Activated T-cell treated with anti-CD3 and anti-CD28 coated beads, Interleukin-2, amount 50 U/mL, for 24 hours (primary cell): ENCODE measurements at regions not wholly inside any gene's neighbourhood (a gene's known extent, or its start where the extent isn't known, plus 50 kb on each side); places are given as distances from the start of the nearest gene placed in this dataset.
"Not testable (repeated sequence)": the region's sequence is repeated elsewhere in the genome, so short reads cannot be mapped to it uniquely, and the experiment has no call there.

Experiments used
- DNase-seq: peaks from one replicate; pipeline ENCODE4 v3.0.0-alpha.2; 2020
- H3K27ac Mint-ChIP-seq: 2 replicates; pipeline ENCODE4 v1.8.0; 2020; ENCODE audit warnings: mild to moderate bottlenecking, mixed read lengths
- H3K27me3 Mint-ChIP-seq: 2 replicates; pipeline ENCODE4 v1.8.0; 2020; ENCODE audit warnings: mixed read lengths
- H3K36me3 Mint-ChIP-seq: 2 replicates; pipeline ENCODE4 v1.8.0; 2020; ENCODE audit warnings: low read depth, mixed read lengths
- H3K4me1 Mint-ChIP-seq: 2 replicates; pipeline ENCODE4 v1.8.0; 2020; ENCODE audit warnings: low read depth, mixed read lengths
- H3K4me3 Mint-ChIP-seq: 2 replicates; pipeline ENCODE4 v1.8.0; 2020; ENCODE audit warnings: mild to moderate bottlenecking, moderate library complexity, mixed read lengths
- H3K9me3 Mint-ChIP-seq: 2 replicates; pipeline ENCODE4 v1.8.0; 2020; ENCODE audit warnings: mixed read lengths

GRCh38 chr6:105859457-105859856 is 226.7 kb upstream of the PRDM1 start:
- DNase-seq, result no peak
- Mint-ChIP-seq H3K27me3 (peaks cover 4% of the 10 kb centered on the region), H3K9me3 (peaks cover 4% of the 10 kb centered on the region), H3K27ac (no peak overlapping the region), H3K4me1 (no peaks in the 10 kb centered on the region), H3K36me3 (no peaks in the 10 kb centered on the region), H3K4me3 (no peak overlapping the region)

- not testable (repeated sequence) for H3K4me3 Mint-ChIP-seq, H3K27ac Mint-ChIP-seq, H3K36me3 Mint-ChIP-seq, H3K27me3 Mint-ChIP-seq, H3K9me3 Mint-ChIP-seq, DNase-seq, H3K4me1 Mint-ChIP-seq
Observed at GRCh38 chr6:105858639-105859038, 227.5 kb upstream of the PRDM1 start.

GRCh38 chr6:105855433-105855832 is 230.7 kb upstream of the PRDM1 start:
- H3K27ac Mint-ChIP-seq, result no peak overlapping the region
- no peak for DNase-seq
- no peaks in the 10 kb centered on the region for H3K27me3 Mint-ChIP-seq
- H3K9me3 Mint-ChIP-seq, result peaks cover 4% of the 10 kb centered on the region
- no peaks in the 10 kb centered on the region for H3K36me3 Mint-ChIP-seq
- no peaks in the 10 kb centered on the region for H3K4me1 Mint-ChIP-seq
- no peak overlapping the region for H3K4me3 Mint-ChIP-seq

GRCh38 chr6:105853979-105854378 is 232.2 kb upstream of the PRDM1 start:
- H3K27me3 Mint-ChIP-seq, result not testable (repeated sequence)

GRCh38 chr6:105851606-105852005 is 234.5 kb upstream of the PRDM1 start:
- Mint-ChIP-seq H3K27ac (no peak overlapping the region), H3K4me3 (no peak overlapping the region), H3K9me3 (no peaks in the 10 kb centered on the region), H3K36me3 (no peaks in the 10 kb centered on the region), H3K4me1 (no peaks in the 10 kb centered on the region), H3K27me3 (no peaks in the 10 kb centered on the region)
- DNase-seq, result no peak

More at GRCh38 chr6:105853979-105854378, 232.2 kb upstream of the PRDM1 start:
- H3K9me3 Mint-ChIP-seq, H3K36me3 Mint-ChIP-seq, H3K4me1 Mint-ChIP-seq, H3K4me3 Mint-ChIP-seq, DNase-seq, H3K27ac Mint-ChIP-seq: not testable (repeated sequence)

- no peaks in the 10 kb centered on the region for H3K27me3 Mint-ChIP-seq
- H3K9me3 Mint-ChIP-seq, result no peaks in the 10 kb centered on the region
- DNase-seq, result no peak
- H3K36me3 Mint-ChIP-seq, result no peaks in the 10 kb centered on the region
- H3K4me1 Mint-ChIP-seq, result no peaks in the 10 kb centered on the region
- no peak overlapping the region for H3K27ac Mint-ChIP-seq
- H3K4me3 Mint-ChIP-seq, result no peak overlapping the region
Observed at GRCh38 chr6:105851113-105851580, 235.0 kb upstream of the PRDM1 start.

GRCh38 chr6:105850261-105851112 is 235.6 kb upstream of the PRDM1 start:
- no peak overlapping the region for H3K4me3 Mint-ChIP-seq
- no peaks in the 10 kb centered on the region for H3K4me1 Mint-ChIP-seq
- H3K36me3 Mint-ChIP-seq, result no peaks in the 10 kb centered on the region
- no peaks in the 10 kb centered on the region for H3K9me3 Mint-ChIP-seq
- no peak for DNase-seq
- no peak overlapping the region for H3K27ac Mint-ChIP-seq
- H3K27me3 Mint-ChIP-seq, result no peaks in the 10 kb centered on the region

- no peak overlapping the region for H3K27ac Mint-ChIP-seq
- H3K36me3 Mint-ChIP-seq, result no peaks in the 10 kb centered on the region
- H3K4me1 Mint-ChIP-seq, result no peaks in the 10 kb centered on the region
- no peak for DNase-seq
- H3K4me3 Mint-ChIP-seq, result no peak overlapping the region
- H3K9me3 Mint-ChIP-seq, result no peaks in the 10 kb centered on the region
- H3K27me3 Mint-ChIP-seq, result no peaks in the 10 kb centered on the region
Observed at GRCh38 chr6:105849746-105850145, 236.4 kb upstream of the PRDM1 start.

GRCh38 chr6:105847433-105847832 is 238.7 kb upstream of the PRDM1 start:
- no peaks in the 10 kb centered on the region for H3K36me3 Mint-ChIP-seq
- H3K9me3 Mint-ChIP-seq, result no peaks in the 10 kb centered on the region
- H3K27me3 Mint-ChIP-seq, result no peaks in the 10 kb centered on the region
- no peak overlapping the region for H3K4me3 Mint-ChIP-seq
- DNase-seq, result no peak
- no peaks in the 10 kb centered on the region for H3K4me1 Mint-ChIP-seq
- H3K27ac Mint-ChIP-seq, result no peak overlapping the region

GRCh38 chr6:105844275-105844883 is 241.8 kb upstream of the PRDM1 start:
- H3K27me3 Mint-ChIP-seq, result no peaks in the 10 kb centered on the region
- H3K27ac Mint-ChIP-seq, result no peak overlapping the region
- no peak overlapping the region for H3K4me3 Mint-ChIP-seq
- DNase-seq, result no peak
- H3K9me3 Mint-ChIP-seq, result no peaks in the 10 kb centered on the region
- H3K36me3 Mint-ChIP-seq, result no peaks in the 10 kb centered on the region
- no peaks in the 10 kb centered on the region for H3K4me1 Mint-ChIP-seq

GRCh38 chr6:105839266-105839665 is 246.9 kb upstream of the PRDM1 start:
- no peaks in the 10 kb centered on the region for H3K4me1 Mint-ChIP-seq
- H3K4me3 Mint-ChIP-seq, result no peak overlapping the region
- H3K27ac Mint-ChIP-seq, result no peak overlapping the region
- H3K36me3 Mint-ChIP-seq, result no peaks in the 10 kb centered on the region
- no peak for DNase-seq
- H3K27me3 Mint-ChIP-seq, result no peaks in the 10 kb centered on the region
- no peaks in the 10 kb centered on the region for H3K9me3 Mint-ChIP-seq

- Mint-ChIP-seq H3K4me3 (no peak overlapping the region), H3K36me3 (no peaks in the 10 kb centered on the region), H3K27me3 (no peaks in the 10 kb centered on the region), H3K9me3 (no peaks in the 10 kb centered on the region), H3K27ac (no peak overlapping the region), H3K4me1 (no peaks in the 10 kb centered on the region)
- DNase-seq, result no peak
Observed at GRCh38 chr6:105838171-105838570, 248.0 kb upstream of the PRDM1 start.

- no peaks in the 10 kb centered on the region for H3K9me3 Mint-ChIP-seq
- H3K36me3 Mint-ChIP-seq, result no peaks in the 10 kb centered on the region
- no peak overlapping the region for H3K4me3 Mint-ChIP-seq
- DNase-seq, result no peak
- no peaks in the 10 kb centered on the region for H3K4me1 Mint-ChIP-seq
- no peak overlapping the region for H3K27ac Mint-ChIP-seq
- no peaks in the 10 kb centered on the region for H3K27me3 Mint-ChIP-seq
Observed at GRCh38 chr6:105836889-105837288, 249.2 kb upstream of the PRDM1 start.

GRCh38 chr6:105836379-105836778 is 249.8 kb upstream of the PRDM1 start:
- H3K4me1 Mint-ChIP-seq, result no peaks in the 10 kb centered on the region
- no peak overlapping the region for H3K27ac Mint-ChIP-seq
- no peak overlapping the region for H3K4me3 Mint-ChIP-seq
- no peaks in the 10 kb centered on the region for H3K27me3 Mint-ChIP-seq
- no peaks in the 10 kb centered on the region for H3K36me3 Mint-ChIP-seq
- no peak for DNase-seq
- no peaks in the 10 kb centered on the region for H3K9me3 Mint-ChIP-seq

- Mint-ChIP-seq H3K27me3 (no peaks in the 10 kb centered on the region), H3K9me3 (no peaks in the 10 kb centered on the region), H3K27ac (no peak overlapping the region), H3K36me3 (no peaks in the 10 kb centered on the region), H3K4me3 (no peak overlapping the region), H3K4me1 (no peaks in the 10 kb centered on the region)
- DNase-seq, result no peak
Observed at GRCh38 chr6:105835373-105835772, 250.8 kb upstream of the PRDM1 start.
